HepG2 (cell line): ENCODE measurements at regions not wholly inside any gene's neighbourhood (a gene's known extent, or its start where the extent isn't known, plus 50 kb on each side); places are given as distances from the start of the nearest gene placed in this dataset.

Experiments
- ATAC-seq: fragments of 200-7000 bp; cut with Tn5 transposase; 3 replicates; pipeline ENCODE4 v1.9.1; 2020; ENCODE audit warnings: mild to moderate bottlenecking, moderate library complexity
- BruUV-seq: library from RNA; stranded (reverse); fragments of 400-500 nt; replicated peaks from 2 replicates; lab custom pipeline; 2021; lab: Mats Ljungman, UMichigan
- CTCF ChIA-PET: fragments of 300-600 bp; formaldehyde crosslinking; extraction: SDS; loops from one replicate; lab custom pipeline; 2021; ENCODE audit warnings: low total read pairs, inconsistent platforms, low intra/inter-chr PET ratio; lab: Yijun Ruan, JAX
- POLR2A ChIA-PET: fragments of 350-600 bp; sonication (Branson Sonifier 250); formaldehyde crosslinking; loops from one replicate; lab custom pipeline; 2020; ENCODE audit warnings: antibody characterized with exemption, inconsistent platforms; lab: Yijun Ruan, JAX
- DNase-seq: peaks from one replicate; pipeline ENCODE4 v3.0.0-alpha.2; 2015; ENCODE audit warnings: low spot score
- FAIRE-seq: peaks from 3 replicates; lab custom pipeline; 2011; peaks lifted over from hg19 to GRCh38; lab: Jason Lieb, UNC
- H2AFZ ChIP-seq: one replicate; pipeline ENCODE4 v1.6.1; 2011; ENCODE audit warnings: low read length, inconsistent platforms
- H3K27ac ChIP-seq: fragments of 300-600 bp; 3 replicates; pipeline ENCODE4 v1.8.0; 2011; ENCODE audit warnings: mixed run types, mild to moderate bottlenecking, mixed read lengths, low read length, inconsistent platforms; ENCODE audit not compliant: insufficient read depth; ENCODE audit errors: extremely low read length
- H3K27me3 ChIP-seq, 2 experiments: fragments of 200-600 bp in 1 of 2; 2 replicates in 1 of 2; 3 replicates in 1 of 2; pipeline versions ENCODE4 v1.6.0 to v1.8.0; 2011; ENCODE audit warnings: low read length in 2 of 2, mild to moderate bottlenecking in 2 of 2, moderate library complexity in 2 of 2, inconsistent platforms in 1 of 2; ENCODE audit not compliant: insufficient read depth in 2 of 2, control insufficient read depth in 1 of 2
- H3K36me3 ChIP-seq, 2 experiments: fragments of 200-600 bp in 1 of 2; replicated peaks in 1 of 2; 2 replicates in 1 of 2; 3 replicates in 1 of 2; pipeline versions ENCODE4 v1.5.1 to v1.8.0; 2011; ENCODE audit warnings: low read length in 2 of 2, inconsistent platforms in 1 of 2; ENCODE audit not compliant: insufficient read depth in 2 of 2, control insufficient read depth in 1 of 2
- H3K4me1 ChIP-seq: 2 replicates; pipeline ENCODE4 v1.5.1; 2012; ENCODE audit warnings: low read length, inconsistent platforms; ENCODE audit not compliant: insufficient read depth
- H3K4me2 ChIP-seq: 2 replicates; pipeline ENCODE4 v1.6.0; 2011; ENCODE audit warnings: low read depth, low read length, inconsistent platforms
- H3K4me3 ChIP-seq, 3 experiments: fragments of 200-600 bp in 1 of 3; sonication (generic), shearing (Covaris generic) in 1 of 3; replicated peaks in 1 of 3; 2 replicates each; pipeline ENCODE4 v1.5.1; 2011 to 2016; ENCODE audit warnings: low read length in 3 of 3, inconsistent platforms in 2 of 3, low read depth in 2 of 3, mild to moderate bottlenecking in 2 of 3, control low read depth in 1 of 3, mixed read lengths in 1 of 3; ENCODE audit not compliant: insufficient read depth in 1 of 3
- H3K79me2 ChIP-seq: one replicate; pipeline ENCODE4 v1.6.1; 2011; ENCODE audit warnings: low read length, inconsistent platforms; ENCODE audit not compliant: insufficient read depth
- H3K9ac ChIP-seq: 2 replicates; pipeline ENCODE4 v1.6.0; 2011; ENCODE audit warnings: mild to moderate bottlenecking, low read depth, low read length, inconsistent platforms; ENCODE audit not compliant: insufficient read depth
- H3K9me3 ChIP-seq: 2 replicates; pipeline ENCODE4 v1.5.1; 2012; ENCODE audit warnings: mild to moderate bottlenecking, low read length
- H4K20me1 ChIP-seq: 2 replicates; pipeline ENCODE4 v1.6.0; 2011; ENCODE audit warnings: inconsistent platforms, mild to moderate bottlenecking, low read length, moderate library complexity; ENCODE audit not compliant: insufficient read depth
- ADNP ChIP-seq: sonication (generic); formaldehyde crosslinking; IDR thresholded peaks from 2 replicates; pipeline ENCODE4 v1.4.0; 2020; ENCODE audit warnings: missing genetic modification reagents
- ARNTL ChIP-seq: sonication (generic); formaldehyde crosslinking; IDR thresholded peaks from 2 replicates; pipeline ENCODE4 v1.4.0; 2020; ENCODE audit warnings: mild to moderate bottlenecking, missing genetic modification reagents
- CBX5 ChIP-seq: sonication (generic); formaldehyde crosslinking; IDR thresholded peaks from 2 replicates; pipeline ENCODE4 v1.4.0; 2020; ENCODE audit warnings: missing genetic modification reagents, borderline replicate concordance
- CEBPG ChIP-seq: IDR thresholded peaks from 2 replicates; pipeline ENCODE4 v1.6.1; 2016
- DMTF1 ChIP-seq: sonication (generic); formaldehyde crosslinking; IDR thresholded peaks from 2 replicates; pipeline ENCODE4 v1.4.0; 2020; ENCODE audit warnings: mild to moderate bottlenecking, missing genetic modification reagents
- EEA1 ChIP-seq: sonication (generic); formaldehyde crosslinking; IDR thresholded peaks from 2 replicates; pipeline ENCODE4 v1.5.1; 2020; ENCODE audit warnings: mild to moderate bottlenecking, missing genetic modification reagents, borderline replicate concordance
- FIP1L1 ChIP-seq: fragments of 200-400 bp; formaldehyde crosslinking; IDR thresholded peaks from 2 replicates; pipeline ENCODE4 v1.6.1; 2018; ENCODE audit warnings: low read depth, mild to moderate bottlenecking, low read length, moderate library complexity, borderline replicate concordance; ENCODE audit not compliant: insufficient read depth
- IKZF1 ChIP-seq: fragments of 450-650 bp; IDR thresholded peaks from 2 replicates; pipeline ENCODE4 v1.7.1; 2016
- MATR3 ChIP-seq: sonication (generic); formaldehyde crosslinking; IDR thresholded peaks from 2 replicates; pipeline ENCODE4 v1.4.0; 2020; ENCODE audit warnings: missing genetic modification reagents
- NFYC ChIP-seq: IDR thresholded peaks from 2 replicates; pipeline ENCODE4 v1.6.1; 2016; ENCODE audit warnings: missing genetic modification reagents, missing compliant biosample characterization
- NR2F1 ChIP-seq, 2 experiments: fragments of 450-650 bp in 1 of 2; formaldehyde crosslinking in 1 of 2; IDR thresholded peaks; 2 replicates each; pipeline versions ENCODE4 v1.5.0 to v1.6.1; 2016 to 2020; ENCODE audit warnings: mild to moderate bottlenecking in 1 of 2, missing compliant biosample characterization in 1 of 2, missing genetic modification reagents in 1 of 2, moderate library complexity in 1 of 2
- NR2F2 ChIP-seq: IDR thresholded peaks from 2 replicates; pipeline ENCODE4 v1.6.1; 2012; ENCODE audit warnings: low read depth, inconsistent platforms, borderline replicate concordance
- SIN3A ChIP-seq: IDR thresholded peaks from 2 replicates; pipeline ENCODE4 v1.6.1; 2011; ENCODE audit warnings: low read depth, mild to moderate bottlenecking, control low read depth, low read length, borderline replicate concordance
- SNAI1 ChIP-seq: sonication (generic); formaldehyde crosslinking; IDR thresholded peaks from 2 replicates; pipeline ENCODE4 v1.5.0; 2020; ENCODE audit warnings: mild to moderate bottlenecking, missing genetic modification reagents, borderline replicate concordance
- SSRP1 ChIP-seq: IDR thresholded peaks from 2 replicates; pipeline ENCODE4 v1.6.1; 2016; ENCODE audit warnings: control low read depth
- SYNCRIP ChIP-seq: fragments of 200-400 bp; formaldehyde crosslinking; IDR thresholded peaks from 2 replicates; pipeline ENCODE4 v1.6.1; 2018; ENCODE audit warnings: mild to moderate bottlenecking, low read depth, low read length; ENCODE audit not compliant: insufficient read depth
- THAP8 ChIP-seq: sonication (generic); formaldehyde crosslinking; IDR thresholded peaks from 2 replicates; pipeline ENCODE4 v1.5.1; 2020; ENCODE audit warnings: missing genetic modification reagents, mild to moderate bottlenecking, borderline replicate concordance
- ZNF264 ChIP-seq: sonication (generic); formaldehyde crosslinking; IDR thresholded peaks from 2 replicates; pipeline ENCODE4 v1.4.0; 2020; ENCODE audit warnings: missing genetic modification reagents
- ZNF362 ChIP-seq: sonication (generic); formaldehyde crosslinking; IDR thresholded peaks from 2 replicates; pipeline ENCODE4 v1.4.0; 2020; ENCODE audit warnings: missing genetic modification reagents, mild to moderate bottlenecking, borderline replicate concordance
- ZNF460 ChIP-seq: sonication (generic); formaldehyde crosslinking; IDR thresholded peaks from 2 replicates; pipeline ENCODE4 v1.5.1; 2020; ENCODE audit warnings: missing genetic modification reagents, mild to moderate bottlenecking, borderline replicate concordance
- ZNF558 ChIP-seq: sonication (generic); formaldehyde crosslinking; IDR thresholded peaks from 2 replicates; pipeline ENCODE4 v1.9.0; 2022; ENCODE audit warnings: mild to moderate bottlenecking, missing genetic modification reagents, borderline replicate concordance
- ZNF616 ChIP-seq: sonication (generic); formaldehyde crosslinking; IDR thresholded peaks from 2 replicates; pipeline ENCODE4 v1.5.0; 2020; ENCODE audit warnings: low read depth, mild to moderate bottlenecking, missing genetic modification reagents
- WGBS: methylation state at CpG from one replicate; pipeline ENCODE4 v1.1.6; 2017; ENCODE audit warnings: low lambda C conversion rate; 5-methylcytosine and 5-hydroxymethylcytosine counted together
- in situ Hi-C: cut with HindIII; loops from 2 replicates; pipeline ENCODE4 v1.10.0; 2017; ENCODE audit warnings: low pct_unique_long_range_greater_than_20kb; ENCODE audit not compliant: extremely low pct_ligation_motif_present
- intact Hi-C: fragments of 100-400 bp; cut with micrococcal nuclease; formaldehyde crosslinking; loops from one replicate; pipeline ENCODE4 v1.10.0; 2022; ENCODE audit not compliant: unreplicated experiment
- TF ChIP-seq, protein P1 (sequence below): sonication (generic); formaldehyde crosslinking; IDR thresholded peaks from 2 replicates; pipeline ENCODE4 v1.5.0; 2020; ENCODE audit warnings: missing genetic modification reagents

DNA sequence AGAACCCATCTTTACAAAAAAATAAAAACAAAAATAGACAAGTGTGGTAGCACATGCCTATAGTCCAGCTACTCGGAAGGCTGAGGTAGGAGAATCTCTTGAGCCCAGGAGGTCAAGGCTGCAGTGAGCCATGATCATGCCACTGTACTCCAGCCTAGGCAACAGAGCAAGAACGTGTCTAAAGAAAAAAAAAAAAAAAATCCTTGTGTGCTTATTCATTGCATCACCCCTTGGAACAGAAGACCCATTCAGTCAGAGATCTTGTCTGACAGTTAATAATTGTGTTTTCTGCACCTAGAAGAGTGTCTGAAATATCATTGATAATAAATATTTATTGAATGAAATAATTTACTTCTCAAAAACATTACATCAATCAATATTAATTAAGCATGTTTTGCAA, 97.4 kb upstream of the TBL1X start:
- Histone ChIP-seq H3K4me3 (peak overlapping the region in 2 of 3 experiments; percentile 43 to 49; a peak in 2 of 6 replicates), H3K36me3 (no peaks in the 10 kb centered on the region), H3K79me2 (no peaks in the 10 kb centered on the region), H4K20me1 (no peaks in the 10 kb centered on the region), H3K9ac (no peak overlapping the region), H3K9me3 (no peaks in the 10 kb centered on the region), H3K27me3 (no peaks in the 10 kb centered on the region), H2AFZ (no peak overlapping the region), H3K4me1 (peaks cover 26% of the 10 kb centered on the region), H3K27ac (peak overlapping the region; percentile 70), H3K4me2 (peak overlapping the region; percentile 77)
- BruUV-seq, result no TSS peak
- in situ Hi-C loops, result no loop called here
- ATAC-seq (peak; percentile 67), DNase-seq (peak; percentile 33), FAIRE-seq (peak; percentile 53)
- intact Hi-C loops, result no loop called here
- CTCF ChIA-PET, result no interaction called here
- POLR2A ChIA-PET, result no interaction called here
- 0% methylated on average over 2 of the region's 2 CpGs for WGBS
- TF ChIP-seq CBX5, result no peak
- TF ChIP-seq SNAI1 (CRISPR knock-in tag), result no peak
- no peak for TF ChIP-seq ZNF616 (CRISPR knock-in tag)
- no peak for TF ChIP-seq NFYC (CRISPR knock-in tag)
- no peak for TF ChIP-seq ADNP (CRISPR knock-in tag)
- TF ChIP-seq NR2F2, result no peak
- TF ChIP-seq, protein P1, sequence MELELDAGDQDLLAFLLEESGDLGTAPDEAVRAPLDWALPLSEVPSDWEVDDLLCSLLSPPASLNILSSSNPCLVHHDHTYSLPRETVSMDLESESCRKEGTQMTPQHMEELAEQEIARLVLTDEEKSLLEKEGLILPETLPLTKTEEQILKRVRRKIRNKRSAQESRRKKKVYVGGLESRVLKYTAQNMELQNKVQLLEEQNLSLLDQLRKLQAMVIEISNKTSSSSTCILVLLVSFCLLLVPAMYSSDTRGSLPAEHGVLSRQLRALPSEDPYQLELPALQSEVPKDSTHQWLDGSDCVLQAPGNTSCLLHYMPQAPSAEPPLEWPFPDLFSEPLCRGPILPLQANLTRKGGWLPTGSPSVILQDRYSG (CRISPR knock-in tag), result no peak
- peak; percentile 84 for TF ChIP-seq CEBPG (CRISPR knock-in tag)
- no peak for TF ChIP-seq SYNCRIP
- TF ChIP-seq ZNF362, result peak; percentile 86; the same call in 1 of the 2 replicates
- TF ChIP-seq THAP8 (CRISPR knock-in tag), result no peak
- no peak for TF ChIP-seq FIP1L1
- TF ChIP-seq ARNTL, result no peak
- TF ChIP-seq EEA1 (CRISPR knock-in tag), result no peak
- TF ChIP-seq ZNF558, result no peak
- no peak for TF ChIP-seq SSRP1
- TF ChIP-seq ZNF460 (CRISPR knock-in tag), result no peak
- TF ChIP-seq IKZF1, result no peak
- no peak for TF ChIP-seq NR2F1 (CRISPR knock-in tag; IDR thresholded peaks at IDR 0.05)
- TF ChIP-seq SIN3A, result no peak
- TF ChIP-seq DMTF1, result no peak
- TF ChIP-seq MATR3 (CRISPR knock-in tag), result no peak
- no peak for TF ChIP-seq ZNF264 (CRISPR knock-in tag)
